ENCODE measurements at regions not wholly inside any gene's neighbourhood (a gene's known extent, or its start where the extent isn't known, plus 50 kb on each side); places are given as distances from the start of the nearest gene placed in this dataset.
"Not testable (repeated sequence)": the region's sequence is repeated elsewhere in the genome, so short reads cannot be mapped to it uniquely, and the experiment has no call there.

- not testable (repeated sequence) for TF ChIP-seq CTCF (IDR thresholded peaks at IDR 0.05; ENCODE audit: low read length); EZH2 (IDR thresholded peaks at IDR 0.05; ENCODE audit: borderline replicate concordance, low read length)
Observed at GRCh38 chr4:78714598-78714997, 61.6 kb upstream of the BMP2K start.
